ENCODE measurements at regions not wholly inside any gene's neighbourhood (a gene's known extent, or its start where the extent isn't known, plus 50 kb on each side); places are given as distances from the start of the nearest gene placed in this dataset.

GRCh38 chr5:7329141-7329540 is 66.8 kb upstream of the ADCY2 start:
- Histone ChIP-seq H3K27ac (no peak overlapping the region), H3K36me3 (no peaks in the 10 kb centered on the region), H3K27me3 (no peaks in the 10 kb centered on the region), H3K4me3 (no peak overlapping the region), H3K9me3 (no peaks in the 10 kb centered on the region), H3K4me1 (no peaks in the 10 kb centered on the region)
- DNase-seq (ENCODE audit: low spot score): no peak
- no peak for TF ChIP-seq CTCF (IDR thresholded peaks at IDR 0.05)

GRCh38 chr5:7329712-7330111 is 66.2 kb upstream of the ADCY2 start:
- no peaks in the 10 kb centered on the region for H3K36me3 ChIP-seq
- no peaks in the 10 kb centered on the region for H3K4me1 ChIP-seq
- H3K27me3 ChIP-seq: no peaks in the 10 kb centered on the region
- H3K27ac ChIP-seq: no peak overlapping the region
- H3K9me3 ChIP-seq: no peaks in the 10 kb centered on the region
- H3K4me3 ChIP-seq: no peak overlapping the region
- no peak for DNase-seq (ENCODE audit: low spot score)
- TF ChIP-seq CTCF (IDR thresholded peaks at IDR 0.05): no peak

DNA sequence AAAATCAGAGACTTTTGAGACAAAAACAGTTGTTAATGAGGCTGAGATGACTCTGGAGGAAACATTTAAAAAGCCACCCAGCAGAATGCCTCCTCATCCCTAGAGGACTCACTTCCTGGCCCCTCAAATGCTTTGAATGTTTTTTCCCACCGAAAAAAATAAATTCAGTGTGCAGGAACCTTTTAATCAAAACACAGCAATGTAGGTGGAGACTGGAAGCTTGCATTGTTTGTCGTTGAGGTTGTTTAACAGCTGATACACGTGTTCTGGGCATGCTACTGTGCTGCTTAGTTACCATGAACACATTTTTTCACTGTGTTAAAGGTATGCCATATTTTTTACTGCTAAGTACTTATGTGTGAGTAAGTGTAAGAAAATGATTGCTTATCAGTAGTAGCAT is 65.7 kb upstream of the ADCY2 start:
- no peak for TF ChIP-seq CTCF (IDR thresholded peaks at IDR 0.05)
- no peak overlapping the region for H3K4me3 ChIP-seq
- no peak for DNase-seq (ENCODE audit: low spot score)
- no peak overlapping the region for H3K27ac ChIP-seq
- H3K4me1 ChIP-seq: no peaks in the 10 kb centered on the region
- H3K27me3 ChIP-seq: no peaks in the 10 kb centered on the region
- H3K36me3 ChIP-seq: no peaks in the 10 kb centered on the region
- no peaks in the 10 kb centered on the region for H3K9me3 ChIP-seq

GRCh38 chr5:7331131-7331530 is 64.8 kb upstream of the ADCY2 start:
- Histone ChIP-seq H3K9me3 (no peaks in the 10 kb centered on the region), H3K27ac (no peak overlapping the region), H3K4me1 (no peaks in the 10 kb centered on the region), H3K27me3 (no peaks in the 10 kb centered on the region), H3K36me3 (no peaks in the 10 kb centered on the region), H3K4me3 (no peak overlapping the region)
- TF ChIP-seq CTCF (IDR thresholded peaks at IDR 0.05): no peak
- no peak for DNase-seq (ENCODE audit: low spot score)

Small RNA genes lying in the stretch of these regions (microRNA-seq; reads per million reads assigned to microRNA genes)
- gene MIR4278 (ENCODE audit: borderline number of aligned reads in 2 of 2, borderline replicate concordance in 1 of 2): 0 reads per million in 2 donors

All from right atrium auricular region (tissue), 2 donors.